ENCODE measurements at regions not wholly inside any gene's neighbourhood (a gene's known extent, or its start where the extent isn't known, plus 50 kb on each side); places are given as distances from the start of the nearest gene placed in this dataset.
"Not testable (repeated sequence)": the region's sequence is repeated elsewhere in the genome, so short reads cannot be mapped to it uniquely, and the experiment has no call there.

DNA sequence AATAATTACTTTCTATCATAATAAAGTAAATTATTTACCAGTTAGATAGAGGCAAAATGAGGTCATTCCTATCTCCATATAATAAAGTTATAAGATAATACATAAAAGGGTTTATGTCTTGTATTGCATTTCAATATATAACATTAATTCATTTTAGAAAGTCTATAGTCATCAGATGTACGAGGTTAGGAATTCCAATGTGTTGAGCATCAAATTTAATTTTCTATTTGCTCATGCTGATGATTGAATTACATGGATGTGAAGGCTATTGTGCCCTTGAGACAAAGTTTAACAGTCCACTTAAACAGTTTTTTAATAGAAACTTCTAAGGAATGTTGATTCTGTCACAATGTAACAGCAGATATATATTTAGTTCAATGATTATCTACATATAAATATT lies 678.3 kb upstream of the LRRN3 start:
- no peak for DNase-seq (ENCODE audit: low read depth in 2 of 3, low spot score in 2 of 3)

DNA sequence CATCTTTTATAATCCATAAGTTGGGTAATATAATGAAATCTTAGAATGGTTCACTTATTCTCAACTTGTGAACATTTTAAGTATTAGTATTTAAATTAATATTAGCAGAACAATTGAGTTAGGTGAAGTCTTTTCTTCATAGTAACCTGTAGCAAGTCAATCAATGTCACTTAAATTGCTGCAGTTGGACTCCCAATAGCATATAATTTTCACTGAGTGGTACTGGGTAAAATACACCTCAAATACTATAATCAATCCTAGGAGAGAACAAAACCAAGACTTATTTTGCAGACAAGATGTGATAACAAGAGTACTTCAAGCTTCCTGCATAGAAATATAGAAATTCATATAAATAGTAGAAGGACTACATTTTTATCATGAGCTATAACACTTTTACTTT lies 677.9 kb upstream of the LRRN3 start:
- no peak for DNase-seq (ENCODE audit: low read depth in 2 of 3, low spot score in 2 of 3)

DNA sequence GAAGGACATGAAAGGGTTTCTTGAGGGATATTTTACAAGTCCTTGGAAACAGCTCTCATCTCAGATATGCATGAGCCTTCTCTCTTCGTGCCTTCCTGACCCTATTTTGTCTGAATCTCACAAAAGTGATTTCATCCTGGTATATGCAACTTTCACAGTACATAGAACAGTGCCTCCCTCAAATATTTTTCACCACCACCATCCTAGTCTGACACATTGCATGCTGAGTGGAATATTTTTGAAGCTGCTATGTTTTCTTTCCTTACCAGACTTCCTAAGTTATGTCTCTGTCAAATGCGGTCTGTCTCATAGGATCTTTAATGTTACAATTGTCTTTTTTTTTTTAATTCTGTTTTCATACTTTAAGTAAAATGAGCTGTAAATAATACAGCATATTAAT lies 673.3 kb upstream of the LRRN3 start:
- DNase-seq (ENCODE audit: low read depth in 2 of 3, low spot score in 2 of 3) = no peak

DNA sequence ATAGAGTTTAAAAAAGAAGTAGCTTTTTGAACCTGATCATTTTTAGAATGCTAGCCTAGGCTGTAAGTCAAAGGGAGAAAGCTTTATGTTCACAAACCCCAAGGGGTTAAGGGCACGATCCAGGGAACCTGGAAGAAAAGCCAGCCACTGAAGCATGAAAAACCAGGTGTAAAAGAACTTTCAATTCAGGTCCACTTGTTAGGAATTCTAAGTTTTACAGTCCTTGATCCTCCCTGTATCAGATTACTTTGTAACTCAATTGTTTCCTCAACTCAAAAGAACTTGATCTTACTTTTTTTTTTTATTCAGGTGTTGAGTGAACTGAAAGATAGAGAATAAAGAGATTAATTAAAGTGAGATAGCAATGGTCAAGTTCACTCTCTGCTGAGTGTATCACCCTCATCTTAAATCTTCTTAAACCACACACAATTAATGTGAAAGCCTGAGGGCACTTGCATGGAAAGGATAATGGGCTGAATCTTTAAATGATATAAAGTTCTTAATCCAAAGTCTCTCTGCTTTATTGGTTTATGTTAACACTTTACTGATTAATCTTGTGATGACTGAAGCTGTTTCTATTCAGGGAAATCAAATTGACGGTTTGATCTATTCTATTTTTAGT lies 672.2 kb upstream of the LRRN3 start:
- DNase-seq (ENCODE audit: low read depth in 2 of 3, low spot score in 2 of 3) = no peak

DNA sequence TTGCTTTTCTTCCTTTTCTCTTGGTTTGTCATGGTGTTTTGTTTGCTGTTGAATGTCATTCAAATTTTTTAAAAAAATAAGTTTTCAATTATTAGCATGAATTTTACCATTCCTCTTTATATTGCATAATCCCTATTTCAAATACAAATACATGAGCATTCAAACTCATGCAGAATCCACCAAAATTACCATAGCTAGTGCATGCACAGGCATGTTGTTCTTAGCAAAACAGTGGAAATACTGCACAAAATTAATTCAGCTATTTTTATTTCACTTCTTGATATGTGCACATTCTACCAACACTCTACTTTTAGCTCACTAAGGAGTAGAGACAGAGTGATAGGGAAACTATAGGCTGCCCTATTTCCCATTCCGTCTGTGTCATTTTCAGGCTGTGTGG lies 670.1 kb upstream of the LRRN3 start:
- DNase-seq (ENCODE audit: low read depth in 2 of 3, low spot score in 2 of 3) = no peak

DNA sequence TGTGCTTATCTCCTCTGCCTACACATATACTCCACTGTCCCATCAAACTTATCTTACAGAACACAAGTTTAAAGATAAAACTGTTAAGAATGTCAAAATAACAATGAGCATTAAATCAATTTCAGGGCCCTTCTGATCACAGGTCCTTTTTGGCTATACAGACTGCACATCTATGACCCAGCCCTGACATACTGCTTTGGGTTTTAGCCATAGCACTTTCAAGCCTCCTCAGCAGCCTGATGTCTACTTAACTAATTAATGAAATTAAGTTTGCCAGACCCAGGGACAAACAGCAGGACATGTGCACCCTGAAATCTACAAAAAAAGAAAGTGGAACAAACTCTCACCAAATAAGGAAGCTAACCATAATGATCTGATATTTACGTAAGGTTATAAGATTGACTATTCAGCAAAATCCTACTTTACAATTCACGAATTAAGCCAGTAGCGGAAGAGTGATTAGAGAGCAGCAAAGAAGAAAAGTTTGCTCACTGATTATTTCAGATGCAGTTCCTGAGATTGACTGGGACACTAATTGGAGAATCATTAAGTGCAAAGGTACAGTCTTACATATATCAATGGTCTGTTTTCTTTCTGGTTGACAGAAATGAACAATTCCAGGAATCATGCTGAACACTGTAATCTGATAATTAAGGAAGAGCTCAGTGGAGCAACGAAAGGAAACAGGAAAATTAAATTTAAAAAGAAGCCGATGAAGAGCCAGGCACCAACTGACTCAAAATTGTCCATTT lies 669.3 kb upstream of the LRRN3 start:
- no peak for DNase-seq (ENCODE audit: low read depth in 2 of 3, low spot score in 2 of 3)

DNA sequence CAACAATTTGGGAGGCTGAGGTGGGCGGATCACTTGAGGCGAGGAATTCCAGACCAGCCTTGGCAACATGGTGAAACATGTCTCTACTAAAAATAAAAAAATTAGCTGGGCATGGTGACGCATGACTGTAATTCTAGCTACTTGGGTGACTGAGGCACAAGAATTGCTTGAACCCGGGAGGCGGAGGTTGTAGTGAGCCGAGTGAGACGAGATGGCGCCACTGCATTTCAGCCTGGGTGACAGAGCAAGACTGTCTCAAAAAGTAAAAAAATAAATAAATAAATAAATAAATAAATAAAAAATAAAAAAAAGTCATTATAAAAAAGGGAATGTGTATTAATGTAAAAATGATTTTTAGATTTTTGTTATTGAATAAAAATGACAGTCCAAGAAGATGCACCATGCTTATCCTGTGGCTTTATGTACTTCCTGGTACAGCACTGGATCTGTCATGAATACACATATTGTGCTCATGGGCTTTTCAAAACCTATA lies 658.8 kb upstream of the LRRN3 start:
- DNase-seq (ENCODE audit: low read depth in 2 of 3, low spot score in 2 of 3) = no peak

DNA sequence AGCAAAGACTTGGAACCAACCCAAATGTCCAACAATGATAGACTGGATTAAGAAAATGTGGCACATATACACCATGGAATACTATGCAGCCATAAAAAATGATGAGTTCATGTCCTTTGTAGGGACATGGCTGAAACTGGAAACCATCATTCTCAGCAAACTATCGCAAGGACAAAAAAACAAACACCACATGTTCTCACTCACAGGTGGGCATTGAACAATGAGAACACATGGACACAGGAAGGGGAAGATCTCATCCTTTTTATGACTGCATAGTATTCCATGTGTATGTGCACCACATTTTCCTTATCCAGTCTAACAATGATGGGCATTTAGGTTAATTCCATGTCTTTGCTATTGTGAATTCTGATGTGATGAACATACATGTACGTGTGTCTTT lies 652.0 kb upstream of the LRRN3 start:
- DNase-seq (ENCODE audit: low read depth in 2 of 3, low spot score in 2 of 3) = not testable (repeated sequence)

DNA sequence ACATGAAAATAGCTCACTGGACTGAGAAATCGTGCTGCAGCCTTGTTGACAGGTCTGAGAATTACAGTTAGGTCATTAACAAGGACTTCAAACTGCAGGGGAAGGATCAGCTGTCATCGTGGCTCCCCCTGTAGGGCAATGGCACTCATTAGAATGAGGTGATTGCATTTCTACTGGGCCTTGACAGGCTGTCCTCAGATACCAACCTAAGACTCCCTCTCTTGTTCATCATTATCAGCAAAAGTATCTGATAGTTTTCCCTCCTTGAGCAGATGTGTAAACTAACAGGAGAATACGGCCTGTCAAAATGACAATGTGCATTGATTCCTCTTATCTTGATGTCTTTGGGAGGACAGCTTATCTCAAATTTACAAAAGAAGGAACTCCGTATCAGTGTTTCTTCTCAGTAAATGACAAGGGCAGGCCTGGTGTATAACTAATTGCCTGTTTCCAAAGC lies 648.5 kb upstream of the LRRN3 start:
- DNase-seq (ENCODE audit: low read depth in 2 of 3, low spot score in 2 of 3) = no peak

DNA sequence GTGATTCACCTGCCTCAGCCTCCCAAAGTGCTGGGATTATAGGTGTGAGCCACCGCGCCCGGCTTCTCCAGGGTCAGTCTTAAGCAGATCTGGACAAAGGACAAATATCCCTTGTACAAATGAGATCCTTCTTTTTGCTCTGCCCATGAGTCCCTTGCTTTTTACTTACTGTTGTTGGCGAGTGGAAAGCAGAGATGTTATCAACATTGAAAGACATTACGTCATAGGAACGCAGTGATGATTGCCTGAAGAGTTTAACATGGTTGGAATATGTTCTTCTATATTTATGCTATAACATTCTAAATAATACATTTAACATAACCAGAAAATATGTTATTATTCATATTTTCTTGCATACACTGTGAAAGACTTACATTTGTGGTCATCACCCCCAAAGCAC lies 644.3 kb upstream of the LRRN3 start:
- no peak for DNase-seq (ENCODE audit: low read depth in 2 of 3, low spot score in 2 of 3)

DNA sequence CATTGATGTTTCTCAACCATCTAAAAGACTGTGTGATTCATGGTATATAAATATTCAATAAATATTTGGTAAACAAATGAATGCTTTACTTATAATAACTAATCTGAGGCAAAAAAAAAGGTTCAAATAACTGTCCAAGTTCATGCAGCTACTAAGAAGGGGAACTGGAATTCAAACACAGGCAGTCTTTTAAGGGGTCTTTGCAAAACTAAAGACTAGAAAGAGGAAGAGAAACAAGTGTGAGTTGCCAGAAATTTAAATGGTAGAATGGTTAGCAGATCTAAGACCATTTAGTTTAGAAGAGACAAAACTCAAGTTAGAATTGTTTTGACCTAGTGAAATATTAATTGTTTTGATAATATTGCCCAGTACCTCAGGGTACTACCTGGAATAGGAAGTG lies 642.0 kb upstream of the LRRN3 start:
- DNase-seq (ENCODE audit: low read depth in 2 of 3, low spot score in 2 of 3) = no peak

DNA sequence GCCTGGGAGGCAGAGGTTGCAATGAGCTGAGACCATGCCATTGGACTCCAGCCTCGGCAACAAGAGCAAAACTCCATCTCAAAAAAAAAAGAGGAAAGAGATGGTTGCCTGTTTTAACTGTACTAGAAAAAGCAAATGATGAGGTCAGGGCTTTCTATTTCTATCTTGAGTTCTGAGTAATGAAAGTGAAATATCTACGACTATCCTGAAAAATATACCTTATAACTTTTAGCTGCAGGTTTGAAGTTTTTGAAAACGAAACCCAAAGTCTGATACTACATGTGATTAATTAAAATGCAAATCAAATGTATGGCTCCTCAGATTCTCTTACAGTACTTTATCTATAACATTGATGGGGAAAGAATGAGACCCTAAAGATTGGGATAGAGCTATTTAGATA lies 636.2 kb upstream of the LRRN3 start:
- DNase-seq (ENCODE audit: low read depth in 2 of 3, low spot score in 2 of 3) = no peak

DNA sequence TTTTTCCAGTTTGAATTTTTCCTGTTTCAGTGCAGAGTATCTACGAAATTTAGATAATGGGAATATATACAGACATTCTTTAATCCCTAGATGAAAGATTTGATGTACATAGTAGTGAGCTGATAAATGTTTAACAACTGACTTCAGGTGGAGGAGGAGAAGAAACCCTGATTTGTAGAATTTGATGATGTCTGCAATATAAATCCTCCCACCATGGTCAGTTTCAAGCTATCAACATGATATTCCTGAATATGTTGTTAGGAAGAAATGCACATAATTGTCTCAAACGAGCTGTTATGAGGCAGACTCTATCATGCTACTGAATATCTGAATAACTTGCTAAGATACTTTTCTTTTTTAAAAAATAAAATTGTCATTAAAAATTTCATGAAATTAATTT lies 629.3 kb upstream of the LRRN3 start:
- no peak for DNase-seq (ENCODE audit: low read depth in 2 of 3, low spot score in 2 of 3)

DNA sequence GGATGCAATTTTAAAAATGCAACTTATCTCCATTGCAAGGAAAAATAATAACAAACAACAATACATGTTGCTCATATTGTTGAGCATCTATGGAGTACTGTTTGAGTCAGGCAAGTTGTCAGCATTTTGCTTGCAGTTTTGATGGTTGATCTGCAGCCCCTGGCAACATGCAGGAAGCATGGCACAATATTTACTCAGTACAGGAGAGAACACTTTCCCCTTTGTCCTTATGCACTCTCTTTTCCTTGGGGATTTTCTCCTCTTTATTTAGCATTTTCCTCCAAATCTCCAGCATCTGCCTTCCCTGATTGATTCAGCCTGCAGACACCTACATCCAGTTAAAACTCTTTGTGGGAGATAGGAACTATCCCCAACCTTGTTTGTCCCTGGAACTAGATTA lies 620.5 kb upstream of the LRRN3 start:
- DNase-seq (ENCODE audit: low read depth in 2 of 3, low spot score in 2 of 3) = no peak

DNA sequence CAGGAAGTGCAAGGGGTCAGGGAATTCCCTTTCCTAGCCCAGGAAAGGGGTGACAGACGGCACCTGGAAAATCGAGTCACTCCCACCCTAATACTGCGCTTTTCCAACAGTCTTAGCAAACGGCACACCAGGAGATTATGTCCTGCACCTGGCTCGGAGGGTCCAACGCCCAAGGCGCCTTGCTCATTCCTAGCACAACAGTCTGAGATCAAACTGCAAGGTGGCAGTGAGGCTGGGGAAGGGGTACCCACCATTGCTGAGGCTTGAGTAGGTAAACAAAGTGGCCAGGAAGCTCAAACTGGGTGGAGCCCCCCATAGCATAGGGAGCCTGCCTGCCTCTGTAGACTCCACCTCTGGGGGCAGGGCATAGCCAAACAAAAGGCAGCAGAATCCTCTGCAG lies 618.5 kb upstream of the LRRN3 start:
- DNase-seq (ENCODE audit: low read depth in 2 of 3, low spot score in 2 of 3) = not testable (repeated sequence)

DNA sequence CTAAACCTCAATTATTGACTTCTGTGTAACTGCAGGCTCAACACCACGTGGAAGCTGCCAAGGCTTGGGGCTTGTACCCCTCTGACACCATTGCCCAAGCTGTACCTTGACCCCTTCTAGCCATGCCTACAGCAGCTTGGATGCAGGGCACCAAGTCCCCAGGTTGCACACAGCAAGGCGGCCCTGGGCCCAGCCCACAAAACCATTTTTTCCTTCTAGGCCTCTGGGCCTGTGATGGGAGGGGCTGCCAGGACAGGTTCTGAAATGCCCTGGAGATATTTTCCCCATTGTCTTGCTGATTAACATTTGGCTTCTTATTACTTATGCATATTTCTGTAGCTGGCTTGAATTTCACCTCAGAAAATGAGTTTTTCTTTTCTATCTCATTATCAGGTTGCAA lies 610.0 kb upstream of the LRRN3 start:
- no peak for DNase-seq (ENCODE audit: low read depth in 2 of 3, low spot score in 2 of 3)

DNA sequence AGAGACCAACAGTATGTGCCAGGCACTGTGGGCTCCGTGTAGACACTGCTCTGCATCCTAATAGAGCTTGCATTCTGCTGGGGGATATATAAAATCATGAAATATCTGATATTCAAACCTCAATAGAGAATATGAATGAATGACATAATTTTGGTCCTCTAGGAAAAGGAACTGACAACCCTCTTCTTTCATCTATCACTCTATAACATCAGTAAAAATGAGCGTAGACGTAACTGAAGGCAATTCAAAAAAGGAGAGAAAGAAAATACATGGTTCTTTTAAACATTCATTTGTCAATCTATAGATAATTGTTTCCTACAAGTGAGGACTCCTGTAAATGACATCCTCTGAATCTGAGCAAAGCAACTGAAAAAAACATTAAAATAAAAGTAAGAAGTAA lies 607.4 kb upstream of the LRRN3 start:
- no peak for DNase-seq (ENCODE audit: low read depth in 2 of 3, low spot score in 2 of 3)

DNA sequence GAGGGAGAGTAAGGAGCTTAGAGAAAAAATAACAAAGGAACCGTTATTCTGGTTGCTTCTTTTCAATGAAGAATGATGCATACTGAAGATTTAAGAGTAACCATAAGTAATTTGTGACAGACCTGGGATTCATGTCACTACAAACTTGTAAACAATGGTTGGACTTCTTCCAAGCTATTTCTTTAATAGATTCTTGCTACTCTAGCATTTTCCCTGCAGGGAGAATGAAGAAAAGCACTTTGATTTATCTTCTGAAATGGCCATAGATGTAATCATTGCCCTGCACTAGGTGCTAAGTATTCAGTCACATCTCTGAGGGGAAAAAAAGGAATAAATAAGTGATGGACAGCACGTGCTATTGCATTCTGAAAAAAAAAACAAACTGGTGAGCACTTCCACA lies 606.6 kb upstream of the LRRN3 start:
- no peak for DNase-seq (ENCODE audit: low read depth in 2 of 3, low spot score in 2 of 3)

DNA sequence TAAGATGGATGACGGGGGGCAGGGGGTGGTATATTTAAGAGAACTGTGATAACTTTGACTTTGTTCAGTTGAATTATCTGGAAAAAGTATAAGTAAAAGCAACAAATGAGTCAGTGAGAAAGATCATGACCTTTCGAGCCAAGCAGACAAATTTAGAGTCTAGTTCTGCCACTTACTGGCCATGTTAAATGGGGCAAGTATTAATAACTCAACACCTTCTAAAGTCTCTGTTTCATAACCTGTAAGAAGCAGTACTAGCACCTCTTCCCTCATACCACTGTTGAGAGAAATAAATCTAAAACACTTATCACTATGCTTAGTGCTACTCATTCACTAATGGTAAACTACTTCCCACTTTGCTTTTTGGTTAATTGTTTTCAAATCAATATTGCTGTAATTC lies 604.4 kb upstream of the LRRN3 start:
- DNase-seq (ENCODE audit: low read depth in 2 of 3, low spot score in 2 of 3) = no peak

DNA sequence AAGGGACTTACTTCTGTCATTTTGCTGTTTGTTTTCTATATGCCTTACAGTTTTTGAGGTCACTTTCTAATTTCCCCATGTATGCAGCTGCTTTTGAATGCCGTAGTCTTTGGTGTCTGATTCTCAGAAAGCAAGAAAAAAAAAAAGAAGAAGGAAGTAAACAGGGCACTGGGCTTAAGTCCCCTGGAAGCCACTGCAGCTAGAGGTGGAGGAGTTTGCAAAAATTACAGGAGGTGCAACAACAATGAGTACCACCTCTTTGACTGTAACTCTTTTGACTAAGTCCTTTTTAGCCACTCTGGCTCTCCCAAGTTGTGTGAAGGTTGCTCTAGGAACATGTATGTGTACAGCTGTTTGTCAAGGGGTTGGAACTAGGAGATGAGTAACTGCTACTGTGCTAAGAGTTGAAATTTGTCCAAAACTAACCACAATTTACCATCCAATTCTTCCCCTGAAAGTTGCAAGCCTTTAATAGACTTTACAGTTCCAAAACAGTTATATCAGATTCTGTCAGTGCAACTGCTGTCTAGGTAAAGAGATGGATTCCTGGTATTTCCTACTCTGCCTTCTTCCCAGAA lies 588.0 kb upstream of the LRRN3 start:
- DNase-seq (ENCODE audit: low read depth in 2 of 3, low spot score in 2 of 3) = peak in 2 of 3 donors; percentile 14 to 46

DNA sequence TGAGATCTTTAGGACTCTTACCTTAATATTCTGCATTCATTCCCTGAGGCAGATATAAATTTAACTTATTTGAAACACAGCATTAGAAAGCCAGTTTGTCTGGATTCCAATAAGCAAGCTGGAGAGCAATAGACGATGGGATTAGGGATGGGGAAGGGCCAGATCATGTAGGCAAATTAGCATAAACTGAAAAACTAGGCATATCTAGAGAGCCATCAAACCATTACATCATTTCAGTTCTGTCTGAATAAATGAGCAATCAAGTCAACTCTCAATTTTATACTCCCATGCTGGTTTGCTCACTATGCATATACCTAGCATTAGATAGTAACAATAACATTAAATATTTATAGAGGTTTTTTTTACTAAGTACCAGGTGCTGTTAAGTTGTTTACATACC lies 583.6 kb upstream of the LRRN3 start:
- no peak for DNase-seq (ENCODE audit: low read depth in 2 of 3, low spot score in 2 of 3)

DNA sequence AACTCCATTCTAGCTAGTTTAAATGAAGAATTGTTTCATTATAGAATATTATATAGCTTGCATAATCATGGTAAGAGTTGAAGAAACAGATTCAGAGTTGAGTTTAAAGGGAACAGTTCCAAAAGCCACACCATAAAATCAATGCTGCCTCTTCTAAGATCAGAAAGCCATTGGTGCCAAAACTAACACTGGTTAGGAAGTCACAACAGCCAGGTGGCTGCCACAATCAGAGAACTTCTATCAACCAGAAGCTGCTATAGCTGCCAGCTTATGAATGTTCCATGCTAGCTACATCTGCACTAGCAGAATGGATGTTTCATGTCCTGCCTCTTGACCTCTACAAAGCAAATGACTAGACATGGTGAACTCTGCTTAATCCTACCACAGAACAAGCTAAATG lies 583.1 kb upstream of the LRRN3 start:
- DNase-seq (ENCODE audit: low read depth in 2 of 3, low spot score in 2 of 3) = no peak
